Gastroesophageal sphincter (tissue), 3 donors: ENCODE measurements at regions not wholly inside any gene's neighbourhood (a gene's known extent, or its start where the extent isn't known, plus 50 kb on each side); places are given as distances from the start of the nearest gene placed in this dataset.

Source experiments
- POLR2A ChIP-seq, 2 donors: fragments of 450-650 bp; IDR thresholded peaks; one replicate each; pipeline ENCODE4 v1.6.1; 2017; ENCODE audit warnings: antibody characterized with exemption in 2 of 2, mild to moderate bottlenecking in 2 of 2, moderate library complexity in 1 of 2
- POLR2AphosphoS5 ChIP-seq: sonication (generic); formaldehyde crosslinking; IDR thresholded peaks from one replicate; pipeline ENCODE4 v1.6.1; 2017; ENCODE audit warnings: antibody characterized with exemption
- TF ChIP-seq, protein P1 (sequence below), 4 experiments: fragments of 200-600 bp in 2 of 4; fragments of 450-650 bp in 2 of 4; sonication (generic) in 1 of 4; IDR thresholded peaks; one replicate each; pipeline ENCODE4 v1.5.1; 2017 to 2019; ENCODE audit warnings: antibody characterized with exemption in 4 of 4, mild to moderate bottlenecking in 2 of 4, moderate library complexity in 2 of 4

DNA sequence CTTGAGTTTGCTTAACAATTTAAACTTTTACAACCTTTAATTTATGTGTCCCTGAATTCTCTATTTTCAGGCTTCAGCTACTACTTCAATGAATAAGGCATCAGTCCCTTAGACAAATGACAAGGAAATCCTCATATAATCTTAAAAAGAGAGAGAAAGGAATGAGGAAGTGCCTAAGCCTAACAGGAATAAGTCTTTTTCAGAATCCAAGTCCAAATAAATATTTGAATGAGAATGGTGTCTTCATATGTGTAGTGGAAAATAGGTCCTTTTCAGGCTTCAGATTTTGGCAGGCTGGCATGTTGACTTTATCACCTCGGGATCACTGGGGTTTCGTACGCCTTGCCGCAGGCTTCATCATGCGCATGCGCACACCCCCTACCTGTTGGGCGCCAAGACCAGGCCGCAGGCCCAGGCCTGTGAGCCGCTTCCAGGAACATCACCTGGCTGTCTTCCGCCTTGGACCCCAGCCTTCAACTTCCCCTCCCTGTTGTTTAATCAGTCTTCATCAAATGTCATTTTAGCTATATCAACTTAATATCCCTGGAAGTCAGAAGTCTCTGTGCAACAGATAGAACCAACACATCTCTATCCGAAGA lies 334.5 kb downstream of the SOX2 start:
- TF ChIP-seq, protein P1, sequence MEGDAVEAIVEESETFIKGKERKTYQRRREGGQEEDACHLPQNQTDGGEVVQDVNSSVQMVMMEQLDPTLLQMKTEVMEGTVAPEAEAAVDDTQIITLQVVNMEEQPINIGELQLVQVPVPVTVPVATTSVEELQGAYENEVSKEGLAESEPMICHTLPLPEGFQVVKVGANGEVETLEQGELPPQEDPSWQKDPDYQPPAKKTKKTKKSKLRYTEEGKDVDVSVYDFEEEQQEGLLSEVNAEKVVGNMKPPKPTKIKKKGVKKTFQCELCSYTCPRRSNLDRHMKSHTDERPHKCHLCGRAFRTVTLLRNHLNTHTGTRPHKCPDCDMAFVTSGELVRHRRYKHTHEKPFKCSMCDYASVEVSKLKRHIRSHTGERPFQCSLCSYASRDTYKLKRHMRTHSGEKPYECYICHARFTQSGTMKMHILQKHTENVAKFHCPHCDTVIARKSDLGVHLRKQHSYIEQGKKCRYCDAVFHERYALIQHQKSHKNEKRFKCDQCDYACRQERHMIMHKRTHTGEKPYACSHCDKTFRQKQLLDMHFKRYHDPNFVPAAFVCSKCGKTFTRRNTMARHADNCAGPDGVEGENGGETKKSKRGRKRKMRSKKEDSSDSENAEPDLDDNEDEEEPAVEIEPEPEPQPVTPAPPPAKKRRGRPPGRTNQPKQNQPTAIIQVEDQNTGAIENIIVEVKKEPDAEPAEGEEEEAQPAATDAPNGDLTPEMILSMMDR (IDR thresholded peaks at IDR 0.05), result no peak
- TF ChIP-seq POLR2A (IDR thresholded peaks at IDR 0.05) (no peak), POLR2AphosphoS5 (no peak)
